Neutrophil (primary cell): ENCODE measurements at regions not wholly inside any gene's neighbourhood (a gene's known extent, or its start where the extent isn't known, plus 50 kb on each side); places are given as distances from the start of the nearest gene placed in this dataset.
"Not testable (repeated sequence)": the region's sequence is repeated elsewhere in the genome, so short reads cannot be mapped to it uniquely, and the experiment has no call there.

Experiments used
- H3K27ac ChIP-seq: fragments of 200-600 bp; sonication (generic); 2 replicates; pipeline ENCODE4 v1.5.1; 2016; ENCODE audit warnings: mild to moderate bottlenecking, moderate library complexity
- H3K27me3 ChIP-seq: fragments of 200-600 bp; sonication (generic); 2 replicates; pipeline ENCODE4 v1.6.0; 2016; ENCODE audit warnings: mild to moderate bottlenecking
- H3K36me3 ChIP-seq: fragments of 200-600 bp; sonication (generic); 2 replicates; pipeline ENCODE4 v1.5.1; 2017
- H3K4me1 ChIP-seq, 2 experiments: fragments of 200-600 bp in 1 of 2; sonication (generic) in 1 of 2; 1 replicate in 1 of 2; 2 replicates in 1 of 2; pipeline versions ENCODE4 v1.5.1 to v1.6.1; 2013 to 2016; ENCODE audit warnings: low read depth in 1 of 2, low read length in 1 of 2, mild to moderate bottlenecking in 1 of 2, moderate library complexity in 1 of 2; ENCODE audit not compliant: control insufficient read depth in 1 of 2, insufficient read depth in 1 of 2
- H3K4me3 ChIP-seq, 2 experiments: fragments of 200-600 bp in 1 of 2; sonication (generic) in 1 of 2; 1 replicate in 1 of 2; 2 replicates in 1 of 2; pipeline ENCODE4 v1.5.1; 2013 to 2016; ENCODE audit warnings: low read depth in 1 of 2, low read length in 1 of 2, mild to moderate bottlenecking in 1 of 2, moderate library complexity in 1 of 2
- H3K9me3 ChIP-seq: fragments of 200-600 bp; sonication (generic); 2 replicates; pipeline ENCODE4 v1.5.1; 2016
- TF ChIP-seq, protein P1 (sequence below): fragments of 200-600 bp; sonication (generic); IDR thresholded peaks from 2 replicates; pipeline ENCODE4 v1.5.1; 2016; ENCODE audit warnings: antibody characterized with exemption

DNA sequence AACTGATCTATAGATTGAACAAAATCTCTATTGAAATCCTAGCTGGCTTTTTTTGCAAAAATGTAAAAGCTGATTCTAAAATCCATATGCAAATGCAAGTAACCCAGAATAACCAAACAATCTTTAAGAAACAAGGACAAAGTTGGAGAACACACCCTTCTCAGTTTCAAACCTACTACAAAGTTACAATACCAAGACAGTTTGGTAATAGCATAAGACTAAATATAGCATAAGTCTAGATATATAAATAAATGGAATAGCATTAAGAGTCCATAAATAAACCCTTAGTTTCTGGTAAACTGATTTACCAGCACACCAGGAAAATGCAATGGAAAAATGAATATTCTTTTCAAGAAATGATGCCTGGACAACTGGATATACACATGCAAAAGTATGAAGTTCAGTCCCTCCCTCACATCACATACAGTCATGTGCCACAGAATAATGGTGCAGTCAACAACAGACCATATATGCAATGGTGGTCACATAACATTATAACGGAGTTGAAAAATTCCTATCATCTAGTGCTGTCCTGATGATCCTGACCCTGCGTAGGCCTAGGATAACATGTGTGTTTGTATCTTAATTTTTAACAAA, 94.5 kb upstream of the GRIN2B start:
- Histone ChIP-seq H3K4me1 (no peaks in the 10 kb centered on the region), H3K4me3 (no peak overlapping the region), H3K36me3 (no peaks in the 10 kb centered on the region), H3K9me3 (no peaks in the 10 kb centered on the region), H3K27me3 (no peaks in the 10 kb centered on the region), H3K27ac (no peak overlapping the region)
- TF ChIP-seq, protein P1, sequence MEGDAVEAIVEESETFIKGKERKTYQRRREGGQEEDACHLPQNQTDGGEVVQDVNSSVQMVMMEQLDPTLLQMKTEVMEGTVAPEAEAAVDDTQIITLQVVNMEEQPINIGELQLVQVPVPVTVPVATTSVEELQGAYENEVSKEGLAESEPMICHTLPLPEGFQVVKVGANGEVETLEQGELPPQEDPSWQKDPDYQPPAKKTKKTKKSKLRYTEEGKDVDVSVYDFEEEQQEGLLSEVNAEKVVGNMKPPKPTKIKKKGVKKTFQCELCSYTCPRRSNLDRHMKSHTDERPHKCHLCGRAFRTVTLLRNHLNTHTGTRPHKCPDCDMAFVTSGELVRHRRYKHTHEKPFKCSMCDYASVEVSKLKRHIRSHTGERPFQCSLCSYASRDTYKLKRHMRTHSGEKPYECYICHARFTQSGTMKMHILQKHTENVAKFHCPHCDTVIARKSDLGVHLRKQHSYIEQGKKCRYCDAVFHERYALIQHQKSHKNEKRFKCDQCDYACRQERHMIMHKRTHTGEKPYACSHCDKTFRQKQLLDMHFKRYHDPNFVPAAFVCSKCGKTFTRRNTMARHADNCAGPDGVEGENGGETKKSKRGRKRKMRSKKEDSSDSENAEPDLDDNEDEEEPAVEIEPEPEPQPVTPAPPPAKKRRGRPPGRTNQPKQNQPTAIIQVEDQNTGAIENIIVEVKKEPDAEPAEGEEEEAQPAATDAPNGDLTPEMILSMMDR, result no peak

GRCh38 chr12:14076538-14076937, 95.1 kb upstream of the GRIN2B start:
- Histone ChIP-seq H3K9me3 (no peaks in the 10 kb centered on the region), H3K36me3 (no peaks in the 10 kb centered on the region), H3K4me1 (no peaks in the 10 kb centered on the region), H3K27ac (no peak overlapping the region), H3K4me3 (no peak overlapping the region), H3K27me3 (no peaks in the 10 kb centered on the region)
- TF ChIP-seq, protein P1, result no peak

- no peaks in the 10 kb centered on the region for H3K36me3 ChIP-seq
- H3K27me3 ChIP-seq, result no peaks in the 10 kb centered on the region
- H3K27ac ChIP-seq, result no peak overlapping the region
- no peak overlapping the region for H3K4me3 ChIP-seq
- TF ChIP-seq, protein P1, result no peak
- H3K9me3 ChIP-seq, result no peaks in the 10 kb centered on the region
- H3K4me1 ChIP-seq, result no peaks in the 10 kb centered on the region
Measured at GRCh38 chr12:14086838-14087237, 105.4 kb upstream of the GRIN2B start.

GRCh38 chr12:14099994-14100393, 118.6 kb upstream of the GRIN2B start:
- H3K4me1 ChIP-seq, result no peaks in the 10 kb centered on the region
- H3K9me3 ChIP-seq, result no peaks in the 10 kb centered on the region
- no peak overlapping the region for H3K4me3 ChIP-seq
- H3K27ac ChIP-seq, result no peak overlapping the region
- H3K27me3 ChIP-seq, result no peaks in the 10 kb centered on the region
- TF ChIP-seq, protein P1, result no peak
- no peaks in the 10 kb centered on the region for H3K36me3 ChIP-seq

DNA sequence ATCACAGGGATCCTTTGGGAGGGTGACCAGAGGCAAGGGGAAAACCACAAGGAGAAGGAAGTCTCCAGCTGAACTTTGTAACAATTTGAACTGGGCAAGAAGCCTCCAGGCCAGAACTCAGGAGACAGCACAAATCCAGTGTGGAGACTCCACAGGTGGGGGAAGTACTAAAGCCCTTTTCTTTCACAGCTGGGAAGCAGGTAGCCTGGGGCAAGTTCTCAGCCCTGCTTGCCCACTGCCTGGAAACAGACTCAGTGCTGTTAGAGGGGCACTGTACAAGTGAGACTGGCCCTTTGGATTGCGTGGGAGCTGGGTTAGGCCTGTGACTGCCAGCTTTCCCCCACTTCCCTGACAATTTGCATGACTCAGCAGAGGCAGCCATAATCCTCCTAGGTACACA, 120.2 kb upstream of the GRIN2B start:
- not testable (repeated sequence) for H3K4me1 ChIP-seq, H3K4me3 ChIP-seq, H3K27me3 ChIP-seq

GRCh38 chr12:14111230-14111865, 129.9 kb upstream of the GRIN2B start:
- H3K27ac ChIP-seq, result no peak overlapping the region
- no peaks in the 10 kb centered on the region for H3K9me3 ChIP-seq
- no peaks in the 10 kb centered on the region for H3K4me1 ChIP-seq
- no peak overlapping the region for H3K4me3 ChIP-seq
- no peaks in the 10 kb centered on the region for H3K36me3 ChIP-seq
- TF ChIP-seq, protein P1, result no peak
- H3K27me3 ChIP-seq, result no peaks in the 10 kb centered on the region

More for the DNA sequence above, 120.2 kb upstream of the GRIN2B start:
- H3K27ac ChIP-seq, H3K36me3 ChIP-seq, H3K9me3 ChIP-seq: not testable (repeated sequence)
